Fibroblast of lung (primary cell): ENCODE measurements at regions not wholly inside any gene's neighbourhood (a gene's known extent, or its start where the extent isn't known, plus 50 kb on each side); places are given as distances from the start of the nearest gene placed in this dataset.

Experiments
- DNase-seq, 2 donors: peaks; one replicate each; pipeline versions ENCODE4 v3.0.0 to v3.0.0-alpha.2; 2010; ENCODE audit warnings: low read depth in 2 of 2
- H2AFZ ChIP-seq: 2 replicates; pipeline ENCODE4 v1.5.1; 2012; ENCODE audit warnings: low read length, control low read depth, inconsistent platforms
- H3K27ac ChIP-seq: 2 replicates; pipeline ENCODE4 v1.5.1; 2011; ENCODE audit warnings: low read length, control low read depth; ENCODE audit not compliant: insufficient read depth
- H3K27me3 ChIP-seq: 2 replicates; pipeline ENCODE4 v1.5.1; 2011; ENCODE audit warnings: mild to moderate bottlenecking, low read length; ENCODE audit not compliant: control insufficient read depth, insufficient read depth
- H3K36me3 ChIP-seq: 2 replicates; pipeline ENCODE4 v1.5.1; 2011; ENCODE audit warnings: low read length; ENCODE audit not compliant: control insufficient read depth, insufficient read depth
- H3K4me1 ChIP-seq: 2 replicates; pipeline ENCODE4 v1.5.1; 2011; ENCODE audit warnings: low read length; ENCODE audit not compliant: control insufficient read depth, insufficient read depth; ENCODE audit errors: extremely low read depth
- H3K4me2 ChIP-seq: 2 replicates; pipeline ENCODE4 v1.5.1; 2011; ENCODE audit warnings: low read length, control low read depth; ENCODE audit not compliant: insufficient read depth; ENCODE audit errors: extremely low read depth
- H3K4me3 ChIP-seq, 4 experiments: fragments of 200-600 bp in 1 of 4; sonication (generic) in 1 of 4; replicated peaks in 1 of 4; 2 replicates each; pipeline ENCODE4 v1.5.1; 2011 to 2016; ENCODE audit warnings: low read length in 4 of 4, low read depth in 3 of 4, mild to moderate bottlenecking in 3 of 4, control low read depth in 2 of 4, inconsistent platforms in 1 of 4, mixed read lengths in 1 of 4; ENCODE audit not compliant: insufficient read depth in 1 of 4; ENCODE audit errors: control extremely low read depth in 1 of 4
- H3K79me2 ChIP-seq: 2 replicates; pipeline ENCODE4 v1.5.1; 2012; ENCODE audit warnings: mild to moderate bottlenecking, low read length, inconsistent platforms; ENCODE audit not compliant: control insufficient read depth, insufficient read depth
- H3K9ac ChIP-seq: 2 replicates; pipeline ENCODE4 v1.5.1; 2011; ENCODE audit warnings: mild to moderate bottlenecking, low read length, control low read depth; ENCODE audit not compliant: insufficient read depth
- H3K9me3 ChIP-seq: 2 replicates; pipeline ENCODE4 v1.5.1; 2012; ENCODE audit warnings: low read depth, low read length; ENCODE audit not compliant: control insufficient read depth, insufficient read depth
- H4K20me1 ChIP-seq: 2 replicates; pipeline ENCODE4 v1.5.1; 2011; ENCODE audit warnings: low read length; ENCODE audit not compliant: control insufficient read depth, insufficient read depth; ENCODE audit errors: extremely low read depth
- EZH2 ChIP-seq: IDR thresholded peaks from 2 replicates; pipeline ENCODE4 v1.5.1; 2012; ENCODE audit warnings: low read length, control low read depth, mild to moderate bottlenecking; ENCODE audit errors: missing control alignments
- TF ChIP-seq, protein P1 (sequence below), 2 donors: IDR thresholded peaks in 1 of 2; conservative IDR thresholded peaks in 1 of 2; 1 replicate in 1 of 2; 2 replicates in 1 of 2; pipeline ENCODE4 v1.5.1; 2011 to 2012; ENCODE audit warnings: low read length in 2 of 2, control low read depth in 1 of 2, inconsistent platforms in 1 of 2, low read depth in 1 of 2, mild to moderate bottlenecking in 1 of 2

DNA sequence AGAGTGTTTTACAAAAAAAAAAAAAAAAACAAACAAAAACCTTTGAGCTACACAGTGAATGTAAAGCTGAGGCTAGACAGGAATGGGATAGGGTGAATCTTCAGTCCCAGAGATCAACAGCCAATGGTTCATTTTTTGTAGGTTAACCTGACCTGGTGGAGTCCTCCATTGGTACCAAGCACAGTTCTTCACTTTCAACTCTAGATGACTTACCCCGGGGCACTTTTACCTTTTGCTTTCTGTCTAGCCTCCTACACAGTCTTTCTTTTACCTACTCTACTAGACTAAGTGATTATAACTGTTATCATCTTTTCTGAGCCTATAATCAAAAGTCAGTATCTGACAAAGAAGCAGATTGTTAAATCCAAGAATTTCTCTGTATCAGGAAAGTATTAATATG lies 50.9 kb downstream of the ANXA2R start:
- Histone ChIP-seq H2AFZ (no peak overlapping the region), H3K36me3 (no peaks in the 10 kb centered on the region), H3K27me3 (no peaks in the 10 kb centered on the region), H3K79me2 (peaks cover 5% of the 10 kb centered on the region), H3K4me2 (no peak overlapping the region), H4K20me1 (no peaks in the 10 kb centered on the region), H3K9ac (no peak overlapping the region), H3K27ac (no peak overlapping the region), H3K9me3 (no peaks in the 10 kb centered on the region), H3K4me3 (peak overlapping the region in 1 of 4 experiments; percentile 69), H3K4me1 (peaks cover 12% of the 10 kb centered on the region)
- TF ChIP-seq, protein P1, sequence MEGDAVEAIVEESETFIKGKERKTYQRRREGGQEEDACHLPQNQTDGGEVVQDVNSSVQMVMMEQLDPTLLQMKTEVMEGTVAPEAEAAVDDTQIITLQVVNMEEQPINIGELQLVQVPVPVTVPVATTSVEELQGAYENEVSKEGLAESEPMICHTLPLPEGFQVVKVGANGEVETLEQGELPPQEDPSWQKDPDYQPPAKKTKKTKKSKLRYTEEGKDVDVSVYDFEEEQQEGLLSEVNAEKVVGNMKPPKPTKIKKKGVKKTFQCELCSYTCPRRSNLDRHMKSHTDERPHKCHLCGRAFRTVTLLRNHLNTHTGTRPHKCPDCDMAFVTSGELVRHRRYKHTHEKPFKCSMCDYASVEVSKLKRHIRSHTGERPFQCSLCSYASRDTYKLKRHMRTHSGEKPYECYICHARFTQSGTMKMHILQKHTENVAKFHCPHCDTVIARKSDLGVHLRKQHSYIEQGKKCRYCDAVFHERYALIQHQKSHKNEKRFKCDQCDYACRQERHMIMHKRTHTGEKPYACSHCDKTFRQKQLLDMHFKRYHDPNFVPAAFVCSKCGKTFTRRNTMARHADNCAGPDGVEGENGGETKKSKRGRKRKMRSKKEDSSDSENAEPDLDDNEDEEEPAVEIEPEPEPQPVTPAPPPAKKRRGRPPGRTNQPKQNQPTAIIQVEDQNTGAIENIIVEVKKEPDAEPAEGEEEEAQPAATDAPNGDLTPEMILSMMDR (conservative IDR thresholded peaks at IDR 0.05 in 1 of 2, IDR thresholded peaks at IDR 0.05 in 1 of 2; ENCODE audit: low read depth in 1 of 2, low read length in 2 of 2): no peak
- TF ChIP-seq EZH2: no peak
- DNase-seq: no peak

GRCh38 chr5:42988568-42988967 lies 51.6 kb downstream of the ANXA2R start:
- H3K79me2 ChIP-seq: peaks cover 5% of the 10 kb centered on the region
- no peak overlapping the region for H3K27ac ChIP-seq
- H3K27me3 ChIP-seq: no peaks in the 10 kb centered on the region
- no peak for TF ChIP-seq EZH2
- no peaks in the 10 kb centered on the region for H3K36me3 ChIP-seq
- H3K9me3 ChIP-seq: no peaks in the 10 kb centered on the region
- no peak overlapping the region for H3K9ac ChIP-seq
- DNase-seq: no peak
- peaks cover 12% of the 10 kb centered on the region for H3K4me1 ChIP-seq
- H3K4me2 ChIP-seq: no peak overlapping the region
- no peaks in the 10 kb centered on the region for H4K20me1 ChIP-seq
- H3K4me3 ChIP-seq: peak overlapping the region in 1 of 4 experiments; percentile 69
- no peak overlapping the region for H2AFZ ChIP-seq

DNA sequence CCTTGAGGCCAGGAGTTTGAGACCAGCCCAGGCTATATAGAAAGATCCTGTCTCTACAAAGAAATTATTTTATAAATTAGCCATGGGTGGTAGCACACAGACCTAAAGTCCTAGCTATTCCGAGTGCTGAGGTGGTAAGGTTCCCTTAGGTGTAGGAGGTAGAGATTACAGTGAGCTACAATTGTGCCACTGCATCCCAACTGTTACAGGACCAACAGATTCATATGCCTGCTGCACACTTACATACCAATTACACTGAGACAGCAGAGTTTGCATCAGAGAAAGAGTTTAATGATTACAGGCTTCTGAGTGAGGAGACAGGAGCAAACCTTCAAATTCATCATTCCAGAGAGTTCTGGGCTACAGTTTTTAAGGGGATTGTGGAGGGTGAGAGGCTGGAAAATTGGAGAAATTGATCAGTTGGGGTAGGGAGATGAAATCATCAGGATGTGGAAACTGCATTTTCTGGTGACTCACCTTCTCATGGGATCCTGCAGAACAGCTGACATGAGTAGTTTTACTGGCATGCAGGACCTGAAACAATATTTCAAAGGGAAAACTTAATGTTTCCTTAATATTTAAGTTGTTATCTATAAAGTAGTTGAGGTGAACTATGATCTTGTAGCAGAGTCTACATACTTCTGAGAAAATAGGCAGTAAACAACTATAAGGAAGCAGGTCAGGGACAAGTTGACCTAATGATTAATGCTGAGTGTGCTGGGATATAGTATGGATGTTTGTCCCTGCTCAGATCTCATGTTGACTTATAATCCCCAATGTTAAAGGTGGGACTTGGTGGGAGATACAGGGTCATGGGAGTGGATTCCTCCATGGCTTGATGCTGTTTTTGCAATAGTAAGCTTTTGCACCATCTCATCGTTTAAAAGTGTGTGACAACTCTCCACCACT lies 54.7 kb downstream of the ANXA2R start:
- Histone ChIP-seq H4K20me1 (no peaks in the 10 kb centered on the region), H3K27ac (peak overlapping the region; percentile 73), H3K79me2 (no peaks in the 10 kb centered on the region), H3K36me3 (no peaks in the 10 kb centered on the region), H3K4me2 (peak overlapping the region; percentile 36), H3K27me3 (no peaks in the 10 kb centered on the region), H2AFZ (no peak overlapping the region), H3K4me1 (peaks cover 16% of the 10 kb centered on the region), H3K4me3 (no peak overlapping the region), H3K9me3 (no peaks in the 10 kb centered on the region), H3K9ac (no peak overlapping the region)
- DNase-seq: peak; percentile 84 to 86
- TF ChIP-seq, protein P1 (conservative IDR thresholded peaks at IDR 0.05 in 1 of 2, IDR thresholded peaks at IDR 0.05 in 1 of 2; ENCODE audit: low read depth in 1 of 2, low read length in 2 of 2): no peak
- no peak for TF ChIP-seq EZH2
